HTR-8/SVneo (cell line): ENCODE measurements at regions not wholly inside any gene's neighbourhood (a gene's known extent, or its start where the extent isn't known, plus 50 kb on each side); places are given as distances from the start of the nearest gene placed in this dataset.
"Not testable (repeated sequence)": the region's sequence is repeated elsewhere in the genome, so short reads cannot be mapped to it uniquely, and the experiment has no call there.

ENCODE experiments used
- DNase-seq: peaks from one replicate; pipeline ENCODE4 v3.0.0; 2011; ENCODE audit warnings: low spot score, mixed read lengths; ENCODE audit not compliant: insufficient read length
- FAIRE-seq: peaks from 2 replicates; lab custom pipeline; 2011; peaks lifted over from hg19 to GRCh38; lab: Jason Lieb, UNC

- FAIRE-seq (no peak), DNase-seq (no peak)
These were observed 161.5 kb upstream of the CDH4 start for GRCh38 chr20:61090541-61090940.

GRCh38 chr20:61092251-61092650 is 159.8 kb upstream of the CDH4 start:
- peak; percentile 54 for FAIRE-seq
- DNase-seq = no peak

GRCh38 chr20:61094581-61094980 is 157.5 kb upstream of the CDH4 start:
- no peak for DNase-seq
- no peak for FAIRE-seq

GRCh38 chr20:61096463-61096862 is 155.6 kb upstream of the CDH4 start:
- DNase-seq (no peak), FAIRE-seq (no peak)

- DNase-seq (no peak), FAIRE-seq (no peak)
These were observed 152.3 kb upstream of the CDH4 start for GRCh38 chr20:61099806-61100205.

GRCh38 chr20:61100489-61100888 is 151.6 kb upstream of the CDH4 start:
- FAIRE-seq (no peak), DNase-seq (no peak)

GRCh38 chr20:61101321-61101720 is 150.7 kb upstream of the CDH4 start:
- DNase-seq = not testable (repeated sequence)
- peak; percentile 80 for FAIRE-seq

GRCh38 chr20:61104232-61104631 is 147.8 kb upstream of the CDH4 start:
- FAIRE-seq (peak; percentile 64), DNase-seq (no peak)

- FAIRE-seq (no peak), DNase-seq (no peak)
These were observed 146.7 kb upstream of the CDH4 start for GRCh38 chr20:61105395-61105794.

GRCh38 chr20:61106438-61106837 is 145.6 kb upstream of the CDH4 start:
- DNase-seq = no peak
- FAIRE-seq = peak; percentile 9

GRCh38 chr20:61109221-61109805 is 142.7 kb upstream of the CDH4 start:
- DNase-seq = no peak
- FAIRE-seq = peak; percentile 4

GRCh38 chr20:61112515-61112914 is 139.5 kb upstream of the CDH4 start:
- DNase-seq = no peak
- FAIRE-seq = no peak

GRCh38 chr20:61113731-61114130 is 138.3 kb upstream of the CDH4 start:
- FAIRE-seq (no peak), DNase-seq (no peak)

GRCh38 chr20:61114493-61115175 is 137.4 kb upstream of the CDH4 start:
- no peak for DNase-seq
- FAIRE-seq = no peak

- FAIRE-seq = no peak
- DNase-seq = no peak
These were observed 136.5 kb upstream of the CDH4 start for GRCh38 chr20:61115364-61116065.

GRCh38 chr20:61117725-61118124 is 134.3 kb upstream of the CDH4 start:
- FAIRE-seq = no peak
- no peak for DNase-seq

GRCh38 chr20:61118429-61119224 is 133.4 kb upstream of the CDH4 start:
- FAIRE-seq = peak; percentile 52
- DNase-seq = peak; percentile 32

GRCh38 chr20:61119273-61119672 is 132.8 kb upstream of the CDH4 start:
- DNase-seq = no peak
- FAIRE-seq = peak; percentile 84

- FAIRE-seq (no peak), DNase-seq (no peak)
These were observed 132.2 kb upstream of the CDH4 start for GRCh38 chr20:61119794-61120410.
